ENCODE measurements at regions not wholly inside any gene's neighbourhood (a gene's known extent, or its start where the extent isn't known, plus 50 kb on each side); places are given as distances from the start of the nearest gene placed in this dataset.

DNA sequence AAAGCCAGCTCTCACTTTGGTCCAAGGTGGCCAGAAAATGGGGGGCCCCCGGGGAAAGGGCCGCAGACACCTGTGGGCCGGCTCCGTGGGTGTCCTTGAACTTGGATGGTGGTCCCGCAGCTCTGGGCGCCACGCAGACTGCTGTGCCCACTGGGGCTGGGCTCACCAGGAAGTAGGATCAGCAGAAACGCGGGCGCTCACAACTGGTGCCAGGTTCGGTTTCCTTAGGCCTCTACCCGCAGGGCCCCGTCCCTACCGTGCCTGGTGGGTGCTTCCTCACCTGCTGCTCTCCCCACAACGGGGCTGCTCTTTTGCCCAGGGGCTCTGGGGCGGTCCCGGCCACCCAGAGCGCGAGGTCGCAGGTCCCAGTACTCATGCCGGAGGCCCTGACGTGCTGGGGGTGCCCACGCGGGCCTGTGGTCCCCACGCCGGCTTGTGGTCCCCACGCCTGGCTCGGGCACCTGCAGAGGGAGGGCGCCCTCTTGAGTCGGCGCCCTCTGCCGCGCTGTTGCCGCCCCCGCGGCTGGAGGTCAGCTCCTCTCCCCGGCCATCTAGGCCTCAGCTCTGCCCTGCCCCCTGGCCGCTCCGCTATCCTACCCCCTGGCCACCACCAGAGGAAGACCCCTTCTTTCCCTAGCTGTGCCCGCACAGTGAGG, 1303.6 kb downstream of the UQCRFS1 start:
- DNase-seq (ENCODE audit: low read depth), result no peak
- H3K4me3 ChIP-seq (ENCODE audit: low read depth, low read length), result no peak overlapping the region
- TF ChIP-seq, protein P1, sequence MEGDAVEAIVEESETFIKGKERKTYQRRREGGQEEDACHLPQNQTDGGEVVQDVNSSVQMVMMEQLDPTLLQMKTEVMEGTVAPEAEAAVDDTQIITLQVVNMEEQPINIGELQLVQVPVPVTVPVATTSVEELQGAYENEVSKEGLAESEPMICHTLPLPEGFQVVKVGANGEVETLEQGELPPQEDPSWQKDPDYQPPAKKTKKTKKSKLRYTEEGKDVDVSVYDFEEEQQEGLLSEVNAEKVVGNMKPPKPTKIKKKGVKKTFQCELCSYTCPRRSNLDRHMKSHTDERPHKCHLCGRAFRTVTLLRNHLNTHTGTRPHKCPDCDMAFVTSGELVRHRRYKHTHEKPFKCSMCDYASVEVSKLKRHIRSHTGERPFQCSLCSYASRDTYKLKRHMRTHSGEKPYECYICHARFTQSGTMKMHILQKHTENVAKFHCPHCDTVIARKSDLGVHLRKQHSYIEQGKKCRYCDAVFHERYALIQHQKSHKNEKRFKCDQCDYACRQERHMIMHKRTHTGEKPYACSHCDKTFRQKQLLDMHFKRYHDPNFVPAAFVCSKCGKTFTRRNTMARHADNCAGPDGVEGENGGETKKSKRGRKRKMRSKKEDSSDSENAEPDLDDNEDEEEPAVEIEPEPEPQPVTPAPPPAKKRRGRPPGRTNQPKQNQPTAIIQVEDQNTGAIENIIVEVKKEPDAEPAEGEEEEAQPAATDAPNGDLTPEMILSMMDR (conservative IDR thresholded peaks at IDR 0.05; ENCODE audit: low read depth, low read length), result no peak

DNA sequence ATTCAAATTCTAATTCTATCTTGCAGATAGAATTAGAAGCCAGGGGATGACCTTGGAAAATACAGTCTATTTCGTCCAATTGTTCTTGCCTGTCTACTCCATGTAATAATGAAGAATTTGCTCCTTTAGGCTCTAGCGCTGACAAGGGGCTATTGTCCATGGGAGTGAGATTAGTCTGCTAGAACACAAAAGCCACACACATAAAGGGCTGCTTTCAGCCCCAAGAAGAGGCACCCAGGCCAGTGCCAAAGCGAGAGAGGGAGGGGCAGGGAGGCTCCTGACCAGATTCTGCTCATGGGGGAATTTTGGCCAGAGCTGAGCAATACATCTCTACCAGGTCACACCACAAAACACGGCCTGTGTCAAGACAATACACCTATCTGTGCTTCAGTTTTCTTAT, 1306.9 kb downstream of the UQCRFS1 start:
- H3K4me3 ChIP-seq (ENCODE audit: low read depth, low read length), result no peak overlapping the region
- TF ChIP-seq, protein P1 (conservative IDR thresholded peaks at IDR 0.05; ENCODE audit: low read depth, low read length), result no peak
- no peak for DNase-seq (ENCODE audit: low read depth)

DNA sequence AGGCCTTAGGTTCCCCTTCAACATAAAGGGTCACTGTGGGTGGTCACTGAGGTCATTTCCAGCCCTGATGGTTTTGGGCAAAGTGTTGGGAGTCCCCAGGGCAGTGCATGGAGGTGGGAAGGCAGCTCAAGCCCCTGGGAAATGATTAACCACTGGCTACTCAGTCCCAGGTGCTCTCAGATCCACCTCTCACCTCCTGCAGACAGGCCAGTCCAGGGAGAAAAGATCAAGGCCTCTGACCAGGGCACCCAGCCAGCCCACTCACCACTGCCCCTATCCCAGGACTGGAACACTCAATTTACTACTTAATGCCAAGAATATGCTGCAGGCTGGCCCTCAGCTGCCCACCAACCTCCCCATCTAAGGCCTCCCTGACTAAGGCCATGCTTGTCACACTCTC, 1307.9 kb downstream of the UQCRFS1 start:
- TF ChIP-seq, protein P1 (conservative IDR thresholded peaks at IDR 0.05; ENCODE audit: low read depth, low read length), result no peak
- DNase-seq (ENCODE audit: low read depth), result no peak

DNA sequence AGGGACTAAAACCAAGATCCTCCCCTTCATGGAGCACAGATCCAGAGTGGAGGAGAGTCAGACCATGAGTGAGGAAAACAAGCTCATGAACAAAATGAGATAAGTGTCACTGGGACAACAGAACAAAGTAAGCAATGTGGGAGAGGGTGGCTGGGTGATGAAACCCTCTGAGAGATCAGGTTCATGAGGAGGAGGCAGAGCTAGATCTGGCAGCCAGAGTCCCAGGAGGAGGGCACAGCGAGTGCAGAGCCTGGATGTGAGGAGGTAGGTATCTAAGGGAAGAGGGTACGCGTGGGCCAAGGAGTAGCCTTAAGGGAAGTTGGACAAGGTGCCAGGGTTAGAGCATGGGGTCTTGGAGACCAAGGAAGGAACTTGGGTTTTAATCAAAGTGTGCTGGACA, 1311.9 kb downstream of the UQCRFS1 start:
- no peak overlapping the region for H3K4me3 ChIP-seq (ENCODE audit: low read depth, low read length)
- TF ChIP-seq, protein P1 (conservative IDR thresholded peaks at IDR 0.05; ENCODE audit: low read depth, low read length), result no peak
- no peak for DNase-seq (ENCODE audit: low read depth)

More for the DNA sequence above, 1307.9 kb downstream of the UQCRFS1 start:
- H3K4me3 ChIP-seq (ENCODE audit: low read depth, low read length), result no peak overlapping the region

DNA sequence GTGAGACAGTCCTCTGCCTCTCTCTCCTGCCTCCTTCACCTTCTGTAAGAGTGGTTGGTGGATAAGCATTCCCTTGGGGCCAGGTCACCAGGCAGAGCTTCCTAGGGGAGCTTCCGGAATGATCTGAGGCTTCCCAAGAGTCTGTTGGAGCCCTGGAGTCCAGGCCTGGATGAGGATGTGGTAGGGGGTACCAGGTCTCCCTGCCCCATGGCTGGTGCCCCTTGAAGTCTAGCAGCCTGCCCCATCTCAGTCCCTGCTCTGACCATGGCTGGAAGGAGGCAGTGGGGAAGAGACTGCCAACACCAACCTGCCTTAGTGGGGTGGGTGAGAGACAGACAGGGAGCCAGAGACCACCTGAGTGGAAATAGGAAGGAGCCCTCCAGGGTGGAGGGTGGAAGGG, 1316.9 kb downstream of the UQCRFS1 start:
- no peak for DNase-seq (ENCODE audit: low read depth)
- H3K4me3 ChIP-seq (ENCODE audit: low read depth, low read length), result no peak overlapping the region

DNA sequence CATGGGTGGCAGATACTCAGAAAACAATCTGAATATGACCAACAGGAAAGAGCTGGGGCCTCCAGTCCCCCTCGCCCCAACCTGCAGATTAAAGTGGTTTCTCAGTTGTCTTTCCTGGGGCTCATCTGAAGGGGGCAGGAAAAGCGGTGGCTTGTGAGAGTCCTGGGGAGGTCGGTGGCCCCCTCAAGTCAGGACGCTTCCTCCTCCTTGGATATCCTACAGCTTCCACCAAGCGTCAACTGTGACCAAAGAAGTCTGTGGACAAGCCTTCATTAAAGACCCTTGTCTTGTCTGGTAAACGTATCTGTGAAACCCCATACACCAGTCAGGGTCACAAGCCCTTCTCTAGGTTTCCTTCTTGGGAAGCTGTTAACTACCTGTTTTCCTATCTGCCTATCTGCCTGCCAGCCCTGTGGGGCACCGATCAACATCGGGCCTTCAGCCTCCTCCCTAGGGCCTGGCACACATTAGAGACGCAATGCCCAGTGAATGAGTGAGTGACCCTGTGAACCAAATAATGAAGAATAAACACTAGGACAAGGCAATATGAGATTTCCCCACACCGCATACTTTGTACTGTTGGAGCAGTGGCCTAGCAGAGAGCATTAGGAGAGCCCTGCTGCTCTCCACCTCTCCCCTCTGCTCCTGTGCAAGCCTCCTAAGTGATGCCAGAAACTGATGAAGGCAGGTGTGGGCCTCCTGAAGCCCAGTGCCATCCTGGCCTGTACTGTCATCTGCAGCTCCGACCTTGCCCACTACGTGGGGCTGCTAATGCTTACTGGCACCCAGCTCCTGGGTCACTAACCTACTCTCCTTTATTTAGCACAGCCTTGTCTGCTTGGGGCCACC, 1317.8 kb downstream of the UQCRFS1 start:
- DNase-seq (ENCODE audit: low read depth), result no peak
- TF ChIP-seq, protein P1 (conservative IDR thresholded peaks at IDR 0.05; ENCODE audit: low read depth, low read length), result no peak
- no peak overlapping the region for H3K4me3 ChIP-seq (ENCODE audit: low read depth, low read length)

More for the DNA sequence above, 1316.9 kb downstream of the UQCRFS1 start:
- TF ChIP-seq, protein P1 (conservative IDR thresholded peaks at IDR 0.05; ENCODE audit: low read depth, low read length), result no peak

Measured in choroid plexus epithelial cell (primary cell).